GM18870 (cell line): ENCODE measurements at regions not wholly inside any gene's neighbourhood (a gene's known extent, or its start where the extent isn't known, plus 50 kb on each side); places are given as distances from the start of the nearest gene placed in this dataset.
"Not testable (repeated sequence)": the region's sequence is repeated elsewhere in the genome, so short reads cannot be mapped to it uniquely, and the experiment has no call there.

Experiments used
- ATAC-seq: cut with Tn5 transposase; IDR thresholded peaks from one replicate; pipeline ENCODE4 v1.9.1; 2021; ENCODE audit warnings: moderate library complexity; ENCODE audit not compliant: unreplicated experiment

DNA sequence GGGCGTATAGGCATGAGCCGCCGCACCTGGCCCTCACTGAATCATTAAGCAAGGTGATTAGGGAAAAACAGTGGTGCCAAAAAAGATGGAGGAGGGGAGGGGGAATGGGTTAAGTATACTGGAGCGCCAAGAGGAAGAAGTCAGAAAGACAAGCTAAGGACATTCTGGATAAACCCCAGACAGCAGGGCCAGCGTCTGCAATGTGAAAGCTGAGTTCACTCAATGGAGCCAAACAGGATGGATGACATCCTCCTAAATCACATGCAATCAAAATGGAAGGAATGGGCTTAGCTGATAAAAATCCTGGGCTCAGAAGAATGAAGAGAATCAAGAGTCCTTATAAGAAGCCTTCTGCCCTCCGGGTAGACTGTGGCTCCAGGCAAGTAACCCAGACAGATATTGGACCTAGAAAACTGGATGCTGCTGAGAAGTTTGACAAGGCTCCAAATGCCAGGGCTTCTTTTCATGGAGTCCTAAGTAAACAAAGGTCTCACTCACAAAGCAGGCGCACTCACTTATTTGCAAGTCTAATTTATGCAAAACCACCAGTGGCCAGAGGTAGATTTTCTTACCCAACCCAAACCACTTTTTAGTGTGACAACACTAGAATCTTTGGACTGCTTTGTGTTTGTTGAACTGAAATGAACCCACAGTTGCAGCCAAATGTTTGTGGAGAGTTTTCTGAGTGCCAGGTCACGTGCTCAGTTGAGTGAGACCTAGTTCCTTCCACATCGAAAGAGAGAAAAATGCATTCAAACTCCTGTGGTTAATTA is 519.1 kb upstream of the AUTS2 start:
- no peak for ATAC-seq

DNA sequence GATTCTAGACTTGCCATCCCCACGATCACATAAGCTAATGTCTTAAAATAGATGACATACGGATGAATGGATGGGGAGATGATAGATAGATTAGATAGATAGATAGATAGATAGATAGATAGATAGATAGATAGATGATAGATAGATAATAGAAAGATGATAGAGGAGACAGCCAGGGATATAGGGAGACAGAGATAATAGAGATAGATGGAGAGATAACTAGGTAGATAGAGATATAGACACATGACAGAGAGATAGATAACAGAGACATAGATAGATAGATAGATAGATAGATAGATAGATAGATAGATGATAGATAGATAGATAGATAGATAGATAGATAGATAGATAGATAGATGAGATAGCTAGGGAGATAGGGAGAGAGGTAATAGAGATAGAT is 511.0 kb upstream of the AUTS2 start:
- ATAC-seq, result not testable (repeated sequence)

DNA sequence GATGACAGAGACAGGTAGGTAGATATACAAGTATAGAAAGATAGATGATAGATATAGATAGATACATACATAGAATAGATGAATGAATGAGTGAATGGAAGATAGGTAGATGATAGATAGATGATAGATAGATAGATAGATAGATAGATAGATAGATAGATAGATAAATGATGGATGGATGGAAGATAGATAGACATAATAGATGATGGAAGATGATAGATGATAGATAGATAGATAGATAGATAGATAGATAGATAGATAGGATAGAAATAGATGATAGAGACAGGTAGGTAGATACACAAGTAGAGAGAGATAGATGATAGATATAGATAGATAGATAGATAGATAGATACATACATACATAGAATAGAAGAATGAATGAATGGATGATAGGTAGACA is 510.1 kb upstream of the AUTS2 start:
- no peak for ATAC-seq

DNA sequence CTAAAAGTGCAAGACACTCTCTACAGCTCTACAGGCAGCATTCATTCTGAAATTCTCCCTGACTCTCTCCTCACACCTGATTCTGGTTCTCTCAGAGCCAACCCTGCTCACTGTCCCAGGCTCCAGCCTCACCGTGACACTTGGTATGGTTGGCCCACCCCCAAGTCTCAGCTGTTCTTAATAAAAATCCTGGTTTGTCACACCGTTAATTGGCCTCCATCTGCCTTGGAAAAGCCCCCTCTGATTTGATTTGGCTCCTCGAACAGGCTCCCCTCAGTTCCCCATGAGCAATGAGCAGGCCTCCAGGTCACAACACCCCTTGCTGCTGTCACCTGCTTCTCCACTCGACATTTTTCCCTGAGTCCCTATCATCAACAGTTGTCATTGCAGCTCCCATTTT is 507.3 kb upstream of the AUTS2 start:
- ATAC-seq, result no peak

DNA sequence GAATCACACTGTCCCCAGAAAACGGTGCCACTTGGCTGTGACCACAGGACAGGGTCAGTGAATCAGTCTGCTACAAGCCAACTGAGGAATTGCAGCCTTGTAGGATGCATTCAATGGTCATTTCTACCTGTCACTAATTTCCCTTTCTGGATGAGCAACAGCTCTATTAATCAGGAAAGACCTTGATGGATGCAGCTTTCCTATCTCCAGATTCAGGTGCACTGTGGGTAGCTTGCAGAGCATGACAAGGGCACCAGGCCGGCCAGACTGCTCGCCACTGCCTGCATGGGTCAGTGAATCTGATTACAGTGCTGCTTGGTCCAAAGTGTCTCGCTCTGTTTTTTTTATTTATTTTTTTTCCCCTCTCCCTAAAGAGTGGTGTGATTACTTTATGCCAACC is 506.8 kb upstream of the AUTS2 start:
- no peak for ATAC-seq

DNA sequence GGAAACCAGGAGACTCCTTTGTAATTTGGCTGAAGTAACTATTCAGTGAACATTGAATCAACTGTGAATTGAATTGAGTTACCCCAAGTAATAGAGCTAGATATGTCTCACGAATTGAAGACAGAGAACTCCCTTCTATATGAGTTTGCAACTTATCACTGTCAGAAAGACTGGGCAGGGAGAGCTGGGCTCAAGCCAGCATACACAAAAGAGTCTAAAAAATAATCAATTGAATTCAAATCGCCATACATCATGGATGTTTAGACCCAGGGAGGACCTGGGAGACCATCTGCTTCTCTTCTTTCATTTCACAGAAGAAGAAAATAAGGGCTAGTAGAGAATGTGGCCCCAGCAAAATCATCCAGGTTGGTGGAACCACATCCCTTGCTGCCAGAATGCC is 503.1 kb upstream of the AUTS2 start:
- ATAC-seq, result no peak

DNA sequence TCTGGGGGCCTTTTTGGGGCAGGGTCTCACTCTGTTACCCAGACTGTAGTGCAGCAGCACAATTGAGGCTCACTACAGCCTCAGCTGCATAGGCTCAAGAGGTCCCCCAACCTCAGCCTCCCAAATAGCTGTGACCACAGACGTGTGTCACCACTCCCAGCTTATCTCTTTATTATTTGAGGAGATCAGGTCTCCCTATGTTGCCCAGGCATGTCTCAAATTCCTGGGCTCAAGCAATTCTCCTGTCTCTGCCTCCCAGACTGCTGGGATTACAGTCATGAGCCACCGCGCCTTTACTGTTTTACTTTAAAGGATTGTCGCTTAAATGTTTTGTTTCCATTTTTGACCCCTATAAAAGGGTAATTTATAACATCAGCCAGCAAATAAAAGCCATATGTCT is 502.6 kb upstream of the AUTS2 start:
- no peak for ATAC-seq

DNA sequence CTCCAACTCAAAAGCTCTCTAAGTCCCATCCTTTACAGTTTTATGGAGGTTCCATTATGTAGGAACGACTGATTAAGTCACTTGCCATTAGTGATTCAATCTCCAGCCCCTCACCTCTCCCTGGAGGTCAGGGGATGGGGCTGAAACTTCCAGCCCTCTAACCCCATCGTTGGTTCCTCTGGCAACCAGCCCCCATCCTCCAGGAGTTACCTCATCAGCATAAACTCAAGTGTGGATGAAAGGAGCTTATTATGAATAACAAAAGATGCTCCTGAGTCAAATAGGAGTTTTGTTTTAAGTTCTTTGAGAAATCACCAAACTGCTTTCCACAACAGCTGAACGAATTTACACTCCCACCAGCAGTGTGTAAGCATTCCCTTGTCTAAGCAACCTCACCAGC is 494.3 kb upstream of the AUTS2 start:
- ATAC-seq, result no peak

DNA sequence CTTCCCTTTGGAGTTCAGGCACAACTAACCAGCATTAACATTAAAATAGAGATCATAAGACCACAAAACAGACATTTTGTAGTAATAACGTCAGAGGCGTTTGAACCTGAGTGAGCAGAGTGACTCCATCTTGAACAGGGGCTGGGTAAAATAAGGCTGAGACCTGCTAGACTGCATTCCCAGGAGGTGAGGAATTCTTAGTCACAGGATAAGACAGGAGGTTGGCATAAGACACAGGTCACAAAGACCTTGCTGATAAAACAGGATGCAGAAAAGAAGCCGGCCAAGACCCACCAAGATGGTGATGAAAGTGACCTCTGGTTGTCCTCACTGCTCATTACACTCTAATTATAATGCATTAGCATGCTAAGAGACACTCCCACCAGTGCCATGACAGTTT is 493.2 kb upstream of the AUTS2 start:
- ATAC-seq, result no peak

DNA sequence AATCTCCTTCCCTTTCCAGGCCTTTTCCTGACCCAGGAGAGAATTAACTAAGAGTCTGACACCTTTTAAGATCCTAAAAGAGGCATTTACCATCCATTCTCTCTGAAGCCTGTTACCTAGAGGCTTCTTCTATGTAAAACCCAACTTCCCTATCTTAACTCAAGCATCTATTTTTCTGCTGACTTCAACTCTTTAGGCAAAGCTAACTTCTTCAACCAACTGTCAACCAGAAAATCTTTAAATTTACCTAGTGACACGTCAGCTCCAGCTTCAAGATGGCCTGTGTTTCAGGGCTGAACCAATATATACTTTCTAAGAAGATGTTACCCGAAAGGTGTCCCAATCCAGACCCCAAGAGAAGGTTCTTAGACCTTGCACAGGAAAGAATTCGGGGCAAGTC is 492.3 kb upstream of the AUTS2 start:
- no peak for ATAC-seq

DNA sequence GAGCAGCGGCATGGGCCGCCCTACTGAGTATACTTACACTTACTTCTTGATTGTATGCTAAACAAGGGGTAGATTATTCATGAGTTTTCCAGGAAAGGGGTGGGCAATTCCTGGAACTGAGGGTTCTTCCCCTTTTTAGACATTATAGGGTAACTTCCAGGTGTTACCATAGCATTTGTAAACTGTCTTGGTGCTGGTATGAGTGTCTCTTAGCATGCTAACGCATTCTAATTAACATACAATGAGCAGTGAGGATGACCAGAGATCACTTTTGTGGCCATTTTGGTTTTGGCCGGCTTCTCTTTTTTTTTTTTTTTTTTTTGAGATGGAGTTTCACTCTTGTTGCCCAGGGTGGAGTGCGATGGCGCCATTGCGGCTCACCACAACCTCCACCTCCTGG is 491.8 kb upstream of the AUTS2 start:
- ATAC-seq, result not testable (repeated sequence)

DNA sequence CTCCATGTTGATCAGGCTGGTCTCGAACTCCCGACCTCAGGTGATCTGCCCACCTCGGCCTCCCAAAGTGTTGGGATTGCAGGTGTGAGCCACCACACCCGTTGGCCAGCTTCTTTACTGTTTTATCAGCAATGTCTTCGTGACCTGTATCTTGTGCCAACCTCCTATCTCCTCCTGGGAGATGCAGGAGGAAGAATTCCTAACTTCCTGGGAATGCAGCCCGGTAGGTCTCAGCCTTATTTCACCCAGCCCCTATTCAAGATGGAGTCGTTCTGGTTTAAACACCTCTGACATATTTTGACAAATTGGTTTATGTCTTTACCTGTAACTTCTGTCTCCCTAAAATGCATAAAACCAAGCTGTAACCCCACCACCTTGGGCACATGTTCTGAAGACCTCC is 491.3 kb upstream of the AUTS2 start:
- ATAC-seq, result not testable (repeated sequence)

DNA sequence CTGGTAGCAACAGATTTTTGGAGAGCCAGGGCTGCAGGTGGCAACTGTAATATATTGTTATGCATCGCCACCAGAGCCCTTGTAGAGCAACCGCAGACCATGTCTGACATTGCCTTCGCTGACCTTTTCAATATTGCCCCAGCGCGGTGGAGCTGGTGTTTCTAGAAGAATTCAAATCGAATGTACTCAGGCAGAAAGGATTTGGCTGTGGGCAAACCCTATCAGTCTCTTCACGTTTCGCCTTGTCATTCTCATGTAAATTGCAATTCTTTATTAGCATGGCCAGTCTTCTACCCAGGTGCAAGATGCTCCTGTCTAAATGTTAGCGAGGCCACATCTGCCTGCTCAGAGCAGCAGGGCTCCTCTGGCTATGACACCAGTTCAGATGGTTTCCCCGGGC is 490.2 kb upstream of the AUTS2 start:
- ATAC-seq, result no peak

DNA sequence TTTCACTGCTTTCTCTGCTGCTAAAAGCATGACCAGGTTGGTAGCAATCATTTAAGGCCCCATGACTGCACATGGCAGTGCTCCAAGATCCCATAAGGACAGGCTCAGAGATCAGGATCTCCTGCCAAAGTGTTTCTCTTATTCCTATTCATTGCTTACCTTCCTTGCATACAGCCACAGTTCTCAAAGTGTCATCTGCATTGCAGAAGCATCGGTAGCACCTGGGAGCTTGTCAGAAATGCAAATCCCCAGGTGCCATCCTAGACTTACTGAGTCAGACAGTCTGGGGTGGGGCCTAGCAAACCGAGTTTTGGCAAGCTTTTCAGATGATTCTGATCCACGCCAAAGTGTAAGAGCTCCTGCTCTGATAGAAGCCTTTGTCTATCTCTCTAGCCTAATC is 489.0 kb upstream of the AUTS2 start:
- no peak for ATAC-seq

DNA sequence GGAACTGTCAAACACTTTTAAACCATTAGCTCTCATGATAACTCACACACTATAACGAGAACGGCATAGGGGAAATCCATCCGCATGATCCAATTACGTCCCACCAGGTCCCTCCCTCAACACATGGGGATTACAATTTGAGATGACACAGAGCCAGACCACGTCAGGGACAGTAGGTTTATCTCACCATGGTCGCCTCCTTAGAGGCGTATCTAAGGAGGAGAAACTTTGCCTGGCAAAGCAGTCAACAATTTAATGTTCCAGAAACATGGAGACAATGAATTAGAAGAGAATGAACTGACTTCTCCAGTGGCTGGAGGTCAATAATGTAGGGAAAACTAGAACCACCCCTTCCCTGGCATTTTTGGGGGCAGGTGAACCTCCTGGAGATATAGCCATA is 488.4 kb upstream of the AUTS2 start:
- ATAC-seq, result no peak

DNA sequence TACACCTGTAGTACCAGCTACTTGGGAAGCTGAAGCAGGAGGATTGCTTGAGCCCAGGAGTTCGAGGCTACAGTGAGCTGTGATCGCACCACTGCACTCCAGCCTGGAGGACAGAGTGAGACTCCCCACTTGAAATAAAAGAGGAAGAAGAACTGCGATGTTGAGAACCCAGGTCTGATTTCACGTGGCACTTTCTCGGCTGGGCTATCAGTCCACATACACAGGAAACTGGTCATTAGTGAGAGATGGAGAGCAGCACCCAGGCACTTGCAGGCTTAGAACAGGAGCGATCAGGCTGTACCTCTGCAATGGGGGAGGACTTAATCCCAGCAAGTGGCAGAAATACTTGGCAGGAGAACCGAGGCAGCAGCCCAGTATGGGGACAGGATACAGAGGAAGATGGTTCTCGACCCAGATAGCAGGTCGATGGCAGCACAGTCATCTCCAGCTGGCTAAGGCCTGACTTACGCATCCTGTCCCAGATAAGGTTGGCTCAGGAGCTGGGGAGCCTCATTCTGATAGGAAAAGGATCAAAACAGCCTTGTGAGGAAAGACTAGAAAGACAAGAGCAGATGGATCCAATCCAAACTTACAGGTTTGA is 487.7 kb upstream of the AUTS2 start:
- ATAC-seq, result no peak

DNA sequence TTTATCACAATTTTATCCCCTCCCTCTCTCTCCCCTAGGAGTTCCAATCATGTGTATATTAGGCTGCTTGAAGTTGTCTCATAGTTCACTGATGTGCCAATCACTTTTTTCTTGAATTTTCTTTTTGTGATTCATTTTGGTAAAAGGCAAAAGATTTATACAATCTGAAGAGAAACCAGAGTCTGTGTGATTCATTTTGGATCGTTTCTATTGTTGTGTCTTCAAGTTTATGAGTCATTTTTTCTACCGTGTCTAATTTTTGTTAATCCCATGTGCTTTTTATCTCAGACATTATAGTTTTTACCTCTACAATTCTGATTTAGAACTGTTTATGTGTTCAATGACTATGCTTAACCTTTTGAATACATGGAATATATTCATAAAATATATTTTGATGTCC is 483.9 kb upstream of the AUTS2 start:
- no peak for ATAC-seq

DNA sequence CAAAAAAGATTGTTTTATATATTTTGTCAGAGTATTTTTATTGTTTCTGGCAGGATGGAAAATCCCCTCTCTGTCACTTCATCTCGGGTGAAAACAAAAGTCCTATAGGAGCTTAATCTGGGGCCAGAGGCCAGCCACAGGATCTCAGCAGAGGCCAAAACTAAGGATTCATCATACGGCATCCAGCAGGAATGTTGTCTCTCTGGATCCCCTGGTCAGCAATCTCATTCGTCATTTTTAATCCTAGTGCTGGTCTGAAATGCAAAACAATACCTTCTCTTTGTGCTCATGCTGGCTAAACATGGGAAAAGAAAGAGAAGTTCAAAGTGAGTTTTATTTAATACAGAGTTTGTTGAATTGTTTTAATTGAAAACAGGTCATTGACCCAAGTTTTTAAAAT is 482.5 kb upstream of the AUTS2 start:
- ATAC-seq, result no peak

DNA sequence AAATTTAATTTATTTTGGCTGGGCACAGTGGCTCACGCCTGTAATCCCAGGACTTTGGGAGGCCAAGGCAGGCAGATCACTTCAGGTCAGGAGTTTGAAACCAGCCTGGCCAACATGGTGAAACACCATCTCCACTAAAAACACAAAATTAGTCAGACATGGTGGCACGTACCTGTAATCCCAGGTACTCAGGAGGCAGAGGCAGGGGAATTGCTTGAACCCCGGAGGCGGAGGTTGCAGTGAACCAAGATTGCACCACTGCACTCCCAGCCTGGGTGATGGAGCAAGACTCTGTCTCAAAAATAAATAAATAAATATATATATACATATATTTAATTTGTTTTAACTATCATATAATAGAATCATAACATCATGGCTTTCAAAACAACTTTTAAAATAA is 482.1 kb upstream of the AUTS2 start:
- ATAC-seq, result not testable (repeated sequence)

DNA sequence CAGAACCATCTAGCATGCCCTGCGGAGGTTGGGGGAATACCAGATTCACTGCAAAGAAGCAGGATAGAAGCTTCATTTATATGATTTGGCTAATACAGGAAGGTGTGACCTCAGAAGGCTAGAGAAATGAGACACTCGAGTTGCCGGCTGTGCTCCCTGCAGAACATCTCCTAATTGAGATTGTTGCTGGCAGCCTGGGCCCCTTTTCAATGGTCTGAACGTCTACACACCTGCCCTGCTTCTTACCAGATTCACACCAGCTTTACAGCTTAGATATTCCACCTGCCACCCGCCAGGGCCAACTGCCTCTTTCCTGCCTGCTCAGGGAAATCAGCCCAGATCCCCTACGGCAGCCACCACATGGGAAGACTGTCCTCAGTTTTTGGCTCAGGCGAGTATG is 475.3 kb upstream of the AUTS2 start:
- ATAC-seq, result no peak

DNA sequence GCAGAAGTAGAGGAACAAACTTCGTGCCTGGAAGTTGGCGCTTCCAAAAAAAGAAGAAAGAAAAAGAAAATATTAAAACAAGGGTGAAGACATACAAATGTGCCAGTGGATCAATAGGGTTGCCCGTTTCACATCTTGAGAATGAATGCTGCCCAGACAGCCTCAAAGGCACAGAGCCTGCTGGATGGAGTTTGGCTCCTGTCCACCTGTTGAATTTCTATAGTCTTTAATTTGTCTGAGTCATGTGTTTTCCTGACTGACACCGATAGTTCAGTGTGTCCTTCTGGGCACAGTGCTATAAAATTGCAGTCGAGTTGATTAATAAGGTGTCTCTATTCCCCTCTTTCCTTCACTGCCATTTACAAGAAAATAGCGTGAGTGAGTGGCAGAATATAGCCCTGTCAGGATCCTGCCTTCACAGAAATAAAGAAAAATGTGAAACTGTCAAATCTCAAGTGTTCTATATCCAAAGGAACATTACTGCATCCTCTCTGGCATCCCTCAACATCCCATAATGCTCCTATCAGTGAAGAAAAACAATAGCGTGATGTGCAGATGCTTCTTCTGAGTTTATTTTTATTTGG is 471.3 kb upstream of the AUTS2 start:
- no peak for ATAC-seq

DNA sequence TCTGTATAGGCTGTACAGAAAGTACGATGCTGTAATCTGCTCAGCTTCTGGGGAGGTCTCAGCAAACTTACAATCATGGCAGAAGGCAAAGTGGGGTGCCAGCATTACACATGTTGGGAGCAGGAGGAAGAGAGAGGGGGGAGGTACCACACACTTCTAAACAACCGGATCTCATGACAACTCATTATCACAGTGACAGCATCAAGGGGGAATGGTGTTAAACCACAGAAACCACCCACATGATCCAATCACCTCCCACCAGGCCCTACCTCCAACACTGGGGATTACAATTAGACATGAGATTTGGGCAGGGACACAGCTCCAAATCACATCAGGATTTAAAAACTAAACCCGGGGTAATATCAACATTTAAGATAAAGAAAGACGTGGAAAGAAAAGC is 468.8 kb upstream of the AUTS2 start:
- ATAC-seq, result no peak

DNA sequence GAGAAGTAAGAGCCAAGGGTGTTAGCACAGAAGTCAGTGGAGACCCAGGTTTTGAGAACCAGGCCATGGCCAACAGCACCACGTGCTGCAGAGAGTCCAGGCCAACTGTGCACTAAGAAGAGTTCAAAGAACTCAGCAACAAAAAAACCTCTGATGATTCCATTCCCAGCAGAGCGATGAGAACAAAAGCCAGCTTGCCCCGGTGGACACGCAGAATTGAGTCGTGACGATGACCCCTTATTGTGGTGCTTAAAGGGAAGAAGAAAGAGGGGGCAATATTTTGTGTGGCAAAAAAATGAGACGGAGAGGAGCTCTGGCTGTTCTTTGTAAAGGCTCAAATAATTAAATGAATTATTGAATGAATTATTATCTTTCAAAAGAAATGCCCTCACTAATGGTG is 468.3 kb upstream of the AUTS2 start:
- ATAC-seq, result no peak
